ENCODE measurements at regions not wholly inside any gene's neighbourhood (a gene's known extent, or its start where the extent isn't known, plus 50 kb on each side); places are given as distances from the start of the nearest gene placed in this dataset.

GRCh38 chr12:61267474-61267873 is 992.7 kb upstream of the USP15 start:
- no peak overlapping the region for H3K27ac ChIP-seq (ENCODE audit: low read depth, low read length)
- ATAC-seq = no peak
- ChIA-PET CTCF (no interaction called here), POLR2A (no interaction called here), RAD21 (ENCODE audit: low non-redundant PET in 1 of 2, low total read pairs in 2 of 2, uncharacterized antibody in 2 of 2, unreplicated experiment in 2 of 2) (no interaction called here)
- TF ChIP-seq FOSL1 (IDR thresholded peaks at IDR 0.05; ENCODE audit: low read depth) (no peak), YY1 (IDR thresholded peaks at IDR 0.05; ENCODE audit: extremely low read depth, insufficient replicate concordance, low read depth, low read length) (no peak), SRF (IDR thresholded peaks at IDR 0.05; ENCODE audit: low read depth) (no peak)
- TF ChIP-seq, protein P1, sequence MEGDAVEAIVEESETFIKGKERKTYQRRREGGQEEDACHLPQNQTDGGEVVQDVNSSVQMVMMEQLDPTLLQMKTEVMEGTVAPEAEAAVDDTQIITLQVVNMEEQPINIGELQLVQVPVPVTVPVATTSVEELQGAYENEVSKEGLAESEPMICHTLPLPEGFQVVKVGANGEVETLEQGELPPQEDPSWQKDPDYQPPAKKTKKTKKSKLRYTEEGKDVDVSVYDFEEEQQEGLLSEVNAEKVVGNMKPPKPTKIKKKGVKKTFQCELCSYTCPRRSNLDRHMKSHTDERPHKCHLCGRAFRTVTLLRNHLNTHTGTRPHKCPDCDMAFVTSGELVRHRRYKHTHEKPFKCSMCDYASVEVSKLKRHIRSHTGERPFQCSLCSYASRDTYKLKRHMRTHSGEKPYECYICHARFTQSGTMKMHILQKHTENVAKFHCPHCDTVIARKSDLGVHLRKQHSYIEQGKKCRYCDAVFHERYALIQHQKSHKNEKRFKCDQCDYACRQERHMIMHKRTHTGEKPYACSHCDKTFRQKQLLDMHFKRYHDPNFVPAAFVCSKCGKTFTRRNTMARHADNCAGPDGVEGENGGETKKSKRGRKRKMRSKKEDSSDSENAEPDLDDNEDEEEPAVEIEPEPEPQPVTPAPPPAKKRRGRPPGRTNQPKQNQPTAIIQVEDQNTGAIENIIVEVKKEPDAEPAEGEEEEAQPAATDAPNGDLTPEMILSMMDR (IDR thresholded peaks at IDR 0.05 in 2 of 3, conservative IDR thresholded peaks at IDR 0.05 in 1 of 3; ENCODE audit: borderline replicate concordance in 1 of 3, insufficient read depth in 1 of 3, low read depth in 2 of 3, low read length in 2 of 3) = no peak
- DNase-seq (ENCODE audit: low read depth, low spot score) = no peak
- no peak overlapping the region for H3K4me2 ChIP-seq (ENCODE audit: low read length)
- H3K79me2 ChIP-seq (ENCODE audit: insufficient read depth, low read length) = no peaks in the 10 kb centered on the region
- no peaks in the 10 kb centered on the region for H4K20me1 ChIP-seq (ENCODE audit: insufficient read depth)
- intact Hi-C loops (cut with micrococcal nuclease) = no loop called here
- no peak overlapping the region for H3K9ac ChIP-seq (ENCODE audit: low read length)
- no TSS peak for BruUV-seq (replicated peaks)
- no peaks in the 10 kb centered on the region for H3K36me3 ChIP-seq (ENCODE audit: control insufficient read depth in 1 of 2, insufficient read depth in 2 of 2, low read length in 2 of 2)
- no peak overlapping the region for H2AFZ ChIP-seq (ENCODE audit: low read depth, low read length, poor library complexity, severe bottlenecking)
- H3K9me2 ChIP-seq (ENCODE audit: insufficient read depth) = no peaks in the 10 kb centered on the region
- H3K9me3 ChIP-seq (ENCODE audit: control insufficient read depth in 1 of 2, insufficient read depth in 1 of 2, low read depth in 1 of 2, low read length in 2 of 2) = no peaks in the 10 kb centered on the region
- no peaks in the 10 kb centered on the region for H3K27me3 ChIP-seq (ENCODE audit: insufficient read depth, low read length)
- no peak overlapping the region for H3K4me3 ChIP-seq (replicated peaks in 1 of 2; ENCODE audit: low read depth in 1 of 2, low read length in 2 of 2)
- peaks cover 0 to 4% of the 10 kb centered on the region in 2 experiments; a peak in 1 of 4 replicates for H3K4me1 ChIP-seq (ENCODE audit: control insufficient read depth in 1 of 2, insufficient read depth in 2 of 2, low read length in 2 of 2)

GRCh38 chr12:61272441-61272840 is 987.8 kb upstream of the USP15 start:
- no peaks in the 10 kb centered on the region for H3K79me2 ChIP-seq (ENCODE audit: insufficient read depth, low read length)
- H4K20me1 ChIP-seq (ENCODE audit: insufficient read depth) = no peaks in the 10 kb centered on the region
- no peak overlapping the region for H3K4me2 ChIP-seq (ENCODE audit: low read length)
- peak; percentile 3 for DNase-seq (ENCODE audit: low read depth, low spot score)
- ChIA-PET POLR2A (no interaction called here), RAD21 (ENCODE audit: low non-redundant PET in 1 of 2, low total read pairs in 2 of 2, uncharacterized antibody in 2 of 2, unreplicated experiment in 2 of 2) (no interaction called here), CTCF (no interaction called here)
- TF ChIP-seq, protein P2, sequence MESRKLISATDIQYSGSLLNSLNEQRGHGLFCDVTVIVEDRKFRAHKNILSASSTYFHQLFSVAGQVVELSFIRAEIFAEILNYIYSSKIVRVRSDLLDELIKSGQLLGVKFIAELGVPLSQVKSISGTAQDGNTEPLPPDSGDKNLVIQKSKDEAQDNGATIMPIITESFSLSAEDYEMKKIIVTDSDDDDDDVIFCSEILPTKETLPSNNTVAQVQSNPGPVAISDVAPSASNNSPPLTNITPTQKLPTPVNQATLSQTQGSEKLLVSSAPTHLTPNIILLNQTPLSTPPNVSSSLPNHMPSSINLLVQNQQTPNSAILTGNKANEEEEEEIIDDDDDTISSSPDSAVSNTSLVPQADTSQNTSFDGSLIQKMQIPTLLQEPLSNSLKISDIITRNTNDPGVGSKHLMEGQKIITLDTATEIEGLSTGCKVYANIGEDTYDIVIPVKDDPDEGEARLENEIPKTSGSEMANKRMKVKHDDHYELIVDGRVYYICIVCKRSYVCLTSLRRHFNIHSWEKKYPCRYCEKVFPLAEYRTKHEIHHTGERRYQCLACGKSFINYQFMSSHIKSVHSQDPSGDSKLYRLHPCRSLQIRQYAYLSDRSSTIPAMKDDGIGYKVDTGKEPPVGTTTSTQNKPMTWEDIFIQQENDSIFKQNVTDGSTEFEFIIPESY (IDR thresholded peaks at IDR 0.05; ENCODE audit: extremely low read depth, insufficient replicate concordance, low read length) = no peak
- TF ChIP-seq, protein P1 (IDR thresholded peaks at IDR 0.05 in 2 of 3, conservative IDR thresholded peaks at IDR 0.05 in 1 of 3; ENCODE audit: borderline replicate concordance in 1 of 3, insufficient read depth in 1 of 3, low read depth in 2 of 3, low read length in 2 of 3) = no peak
- no peak for TF ChIP-seq SRF (IDR thresholded peaks at IDR 0.05; ENCODE audit: low read depth)
- no peak for TF ChIP-seq POLR2AphosphoS5 (IDR thresholded peaks at IDR 0.05; ENCODE audit: low read depth, low read length)
- no peak for TF ChIP-seq ELF1 (IDR thresholded peaks at IDR 0.05; ENCODE audit: borderline replicate concordance, low read depth)
- no peak for TF ChIP-seq POLR2A (IDR thresholded peaks at IDR 0.05; ENCODE audit: borderline replicate concordance, extremely low read depth, insufficient read depth, insufficient read length)
- TF ChIP-seq CEBPB (IDR thresholded peaks at IDR 0.05; ENCODE audit: low read depth) = no peak
- H3K9me3 ChIP-seq (ENCODE audit: control insufficient read depth in 1 of 2, insufficient read depth in 1 of 2, low read depth in 1 of 2, low read length in 2 of 2) = no peaks in the 10 kb centered on the region
- no peaks in the 10 kb centered on the region for H3K36me3 ChIP-seq (ENCODE audit: control insufficient read depth in 1 of 2, insufficient read depth in 2 of 2, low read length in 2 of 2)
- H3K9ac ChIP-seq (ENCODE audit: low read length) = no peak overlapping the region
- intact Hi-C loops (cut with micrococcal nuclease) = no loop called here
- H2AFZ ChIP-seq (ENCODE audit: low read depth, low read length, poor library complexity, severe bottlenecking) = no peak overlapping the region
- H3K27ac ChIP-seq (ENCODE audit: low read depth, low read length) = no peak overlapping the region
- no peaks in the 10 kb centered on the region for H3K27me3 ChIP-seq (ENCODE audit: insufficient read depth, low read length)
- H3K4me1 ChIP-seq (ENCODE audit: control insufficient read depth in 1 of 2, insufficient read depth in 2 of 2, low read length in 2 of 2) = peaks cover 0 to 8% of the 10 kb centered on the region in 2 experiments; a peak in 1 of 4 replicates
- BruUV-seq (replicated peaks) = no TSS peak
- no peaks in the 10 kb centered on the region for H3K9me2 ChIP-seq (ENCODE audit: insufficient read depth)
- no peak for ATAC-seq
- H3K4me3 ChIP-seq (replicated peaks in 1 of 2; ENCODE audit: low read depth in 1 of 2, low read length in 2 of 2) = no peak overlapping the region
